Right renal cortex interstitium (tissue), 3 donors: ENCODE measurements at regions not wholly inside any gene's neighbourhood (a gene's known extent, or its start where the extent isn't known, plus 50 kb on each side); places are given as distances from the start of the nearest gene placed in this dataset.
A peak's percentile ranks its signal among the peaks of the same experiment; 100 is the strongest.

Experiments used
- DNase-seq, 3 donors: peaks; one replicate each; pipeline ENCODE4 v3.0.0-alpha.2; 2013; ENCODE audit warnings: low read depth in 3 of 3, low spot score in 2 of 3

GRCh38 chr1:172972258-172972657 is 78.5 kb downstream of the TNFSF18 start:
- no peak for DNase-seq

GRCh38 chr1:172973424-172973823 is 77.3 kb downstream of the TNFSF18 start:
- DNase-seq = no peak

GRCh38 chr1:172976222-172977041 is 74.3 kb downstream of the TNFSF18 start:
- DNase-seq = peak in 2 of 3 donors; percentile 7 to 33

- DNase-seq = no peak
Observed at GRCh38 chr1:172977296-172978017, 73.3 kb downstream of the TNFSF18 start.

GRCh38 chr1:172978595-172978994 is 72.1 kb downstream of the TNFSF18 start:
- no peak for DNase-seq

GRCh38 chr1:172979828-172980227 is 70.9 kb downstream of the TNFSF18 start:
- no peak for DNase-seq

GRCh38 chr1:172980456-172980855 is 70.3 kb downstream of the TNFSF18 start:
- DNase-seq = no peak

GRCh38 chr1:172980971-172981370 is 69.8 kb downstream of the TNFSF18 start:
- DNase-seq = no peak
